ENCODE measurements at regions not wholly inside any gene's neighbourhood (a gene's known extent, or its start where the extent isn't known, plus 50 kb on each side); places are given as distances from the start of the nearest gene placed in this dataset.

- H3K4me3 ChIP-seq (replicated peaks; ENCODE audit: insufficient read depth, low read length): no peak overlapping the region
- no peak for DNase-seq (ENCODE audit: low read depth in 1 of 2, low spot score in 1 of 2)
- H3K27me3 ChIP-seq (ENCODE audit: insufficient read depth, poor library complexity, severe bottlenecking): no peaks in the 10 kb centered on the region
- H3K27ac ChIP-seq (replicated peaks): no peak overlapping the region
- TF ChIP-seq GABPA (IDR thresholded peaks at IDR 0.05; ENCODE audit: low read depth) (no peak), CTCF (IDR thresholded peaks at IDR 0.05; ENCODE audit: insufficient read depth, low read length) (no peak), POLR2AphosphoS5 (IDR thresholded peaks at IDR 0.05; ENCODE audit: low read depth) (no peak), REST (IDR thresholded peaks at IDR 0.05; ENCODE audit: insufficient replicate concordance, low read depth) (no peak), SPI1 (IDR thresholded peaks at IDR 0.05; ENCODE audit: borderline replicate concordance, low read depth) (no peak)
Observed at GRCh38 chr6:130765181-130765727, 62.0 kb upstream of the SMLR1 start.

DNA sequence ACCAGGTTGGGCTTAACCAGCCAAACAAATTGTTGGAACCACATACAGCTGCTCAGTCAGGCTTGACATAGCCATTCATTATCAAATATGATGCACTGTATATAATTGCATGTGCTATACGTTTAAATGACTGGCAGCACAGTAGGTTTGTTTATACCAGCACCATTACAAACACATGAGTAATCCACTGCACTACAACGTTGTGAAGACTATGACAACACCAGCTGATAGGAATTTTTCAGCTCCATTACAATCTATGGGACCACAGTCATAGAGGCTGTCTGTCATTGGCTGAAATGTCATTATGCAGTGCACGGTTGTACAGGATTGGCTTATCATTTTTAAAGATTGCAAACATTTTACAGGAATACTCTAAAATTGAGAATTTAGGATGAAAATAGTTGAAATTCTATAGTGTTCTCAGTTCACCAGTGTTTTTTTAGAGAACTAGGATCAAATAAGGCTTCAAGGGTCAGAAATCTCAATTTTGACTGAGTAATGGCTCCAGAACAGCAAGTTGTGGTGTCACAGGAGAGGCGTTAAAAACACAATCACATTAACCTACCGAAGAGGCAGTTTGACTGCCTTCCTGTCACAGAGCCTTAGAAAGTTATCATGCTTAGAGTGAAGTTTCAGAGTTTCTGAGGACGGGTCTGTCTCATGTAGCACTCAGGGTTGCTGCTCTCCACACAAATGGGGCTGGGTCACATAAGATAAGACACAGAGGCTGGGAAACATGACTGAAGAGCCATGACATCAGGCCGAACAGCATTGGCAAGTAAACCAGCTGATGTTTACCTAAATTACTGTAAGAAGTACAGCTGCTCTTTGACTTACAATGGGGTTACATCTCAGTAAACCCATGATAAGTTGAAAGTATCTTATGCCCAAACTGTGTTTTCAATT lies 60.7 kb upstream of the SMLR1 start:
- H3K27ac ChIP-seq (replicated peaks): no peak overlapping the region
- H3K27me3 ChIP-seq (ENCODE audit: insufficient read depth, poor library complexity, severe bottlenecking): no peaks in the 10 kb centered on the region
- TF ChIP-seq REST (IDR thresholded peaks at IDR 0.05; ENCODE audit: insufficient replicate concordance, low read depth): no peak
- H3K4me3 ChIP-seq (replicated peaks; ENCODE audit: insufficient read depth, low read length): no peak overlapping the region
- DNase-seq (ENCODE audit: low read depth in 1 of 2, low spot score in 1 of 2): no peak

GRCh38 chr6:130769861-130770260 lies 57.3 kb upstream of the SMLR1 start:
- Histone ChIP-seq H3K27ac (replicated peaks) (no peak overlapping the region), H3K27me3 (ENCODE audit: insufficient read depth, poor library complexity, severe bottlenecking) (no peaks in the 10 kb centered on the region), H3K4me3 (replicated peaks; ENCODE audit: insufficient read depth, low read length) (no peak overlapping the region)
- no peak for DNase-seq (ENCODE audit: low read depth in 1 of 2, low spot score in 1 of 2)
- TF ChIP-seq GABPA (IDR thresholded peaks at IDR 0.05; ENCODE audit: low read depth) (no peak), POLR2AphosphoS5 (IDR thresholded peaks at IDR 0.05; ENCODE audit: low read depth) (no peak), REST (IDR thresholded peaks at IDR 0.05; ENCODE audit: insufficient replicate concordance, low read depth) (no peak), CTCF (IDR thresholded peaks at IDR 0.05; ENCODE audit: insufficient read depth, low read length) (no peak), SPI1 (IDR thresholded peaks at IDR 0.05; ENCODE audit: borderline replicate concordance, low read depth) (no peak)
